Gastrocnemius medialis (tissue), 4 donors: ENCODE measurements at regions not wholly inside any gene's neighbourhood (a gene's known extent, or its start where the extent isn't known, plus 50 kb on each side); places are given as distances from the start of the nearest gene placed in this dataset.

Experiments used
- ATAC-seq, 2 donors: fragments of 150-250 bp; one replicate each; pipeline ENCODE4 v1.9.1; 2016
- DNase-seq, 2 donors: peaks; one replicate each; pipeline ENCODE4 v3.0.0-alpha.2; 2019
- H3K27ac ChIP-seq, 4 donors: fragments of 200-600 bp; sonication (generic); 1 replicate in 1 of 4; 2 replicates in 3 of 4; pipeline ENCODE4 v1.5.1; 2016 to 2018; ENCODE audit warnings: mild to moderate bottlenecking in 2 of 4, moderate library complexity in 1 of 4
- H3K27me3 ChIP-seq, 3 donors: fragments of 200-600 bp; sonication (generic) in 2 of 3; 1 replicate in 1 of 3; 2 replicates in 2 of 3; pipeline versions ENCODE4 v1.5.1 to v1.6.0; 2016 to 2019; ENCODE audit warnings: mild to moderate bottlenecking in 1 of 3, moderate library complexity in 1 of 3
- H3K36me3 ChIP-seq, 2 donors: fragments of 200-600 bp; sonication (generic) in 1 of 2; one replicate each; pipeline ENCODE4 v1.5.1; 2017 to 2018
- H3K4me1 ChIP-seq, 2 donors: fragments of 200-600 bp; sonication (generic) in 1 of 2; one replicate each; pipeline ENCODE4 v1.5.1; 2016 to 2017; ENCODE audit warnings: mild to moderate bottlenecking in 2 of 2
- H3K4me3 ChIP-seq, 4 donors: fragments of 200-600 bp; sonication (generic) in 3 of 4; 1 replicate in 1 of 4; 2 replicates in 3 of 4; pipeline ENCODE4 v1.5.1; 2016 to 2019; ENCODE audit warnings: mild to moderate bottlenecking in 2 of 4
- H3K9me3 ChIP-seq, 3 donors: fragments of 200-600 bp; sonication (generic) in 2 of 3; 1 replicate in 1 of 3; 2 replicates in 2 of 3; pipeline ENCODE4 v1.5.1; 2016 to 2019
- POLR2A ChIP-seq, 2 donors: fragments of 450-650 bp; IDR thresholded peaks; one replicate each; pipeline ENCODE4 v1.6.1; 2017; ENCODE audit warnings: antibody characterized with exemption in 2 of 2, mild to moderate bottlenecking in 2 of 2, moderate library complexity in 2 of 2
- in situ Hi-C, 4 donors: fragments of 200-750 bp; cut with MboI; loops; one replicate each; pipeline versions ENCODE4 v1.15.0 to v1.8.0; 2017; ENCODE audit warnings: low sequenced_read_pairs in 4 of 4
- intact Hi-C: fragments of 100-400 bp; cut with DNase I; formaldehyde crosslinking; loops from one replicate; pipeline ENCODE4 v1.15.1; 2023; ENCODE audit warnings: low total_unique reads
- TF ChIP-seq, protein P1 (sequence below), 5 experiments: fragments of 450-650 bp in 3 of 5; fragments of 200-600 bp in 2 of 5; sonication (generic) in 2 of 5; IDR thresholded peaks in 4 of 5; conservative IDR thresholded peaks in 1 of 5; 1 replicate in 4 of 5; 2 replicates in 1 of 5; pipeline ENCODE4 v1.5.1; 2016 to 2019; ENCODE audit warnings: antibody characterized with exemption in 5 of 5, mild to moderate bottlenecking in 3 of 5, moderate library complexity in 3 of 5

DNA sequence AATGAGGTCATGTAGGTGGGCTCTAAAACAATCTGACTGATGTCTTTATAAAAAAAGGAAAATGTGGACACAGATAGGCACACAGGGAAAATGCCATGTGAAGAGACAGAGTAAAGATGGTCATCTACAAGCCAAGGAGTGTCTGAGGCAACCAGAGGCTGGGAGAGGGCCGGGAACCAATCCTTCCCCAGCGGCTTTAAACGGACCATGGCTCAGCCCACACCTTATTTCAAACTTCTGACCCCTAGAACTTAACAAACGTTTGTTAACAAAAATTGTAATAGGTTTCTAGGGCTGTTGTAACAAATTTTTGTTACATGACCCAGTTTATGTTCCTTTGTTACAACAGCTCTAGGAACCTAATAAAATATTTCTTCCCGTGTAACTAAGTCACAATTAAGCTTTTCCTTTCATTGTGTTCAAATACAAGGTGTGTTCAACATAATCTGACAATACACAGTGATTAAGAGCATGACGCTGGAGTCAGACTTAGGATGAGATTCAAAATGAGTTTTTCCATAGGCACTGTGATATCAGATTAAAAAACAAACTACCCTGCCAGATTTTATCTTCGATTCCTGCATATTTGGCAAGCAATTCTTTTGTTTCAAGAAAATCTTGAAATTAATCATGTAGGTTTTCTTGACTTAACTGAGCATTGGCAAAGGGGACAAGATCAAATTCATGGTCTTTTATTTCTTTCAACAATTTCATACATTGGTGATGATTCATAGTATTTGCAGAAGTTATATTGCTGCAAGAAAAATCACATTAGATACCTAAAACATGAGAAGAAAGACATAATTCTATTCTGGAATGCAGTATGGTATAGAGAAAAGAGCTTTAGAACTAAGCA, 169.5 kb upstream of the RIPOR2 start:
- in situ Hi-C loops: no loop called here
- Histone ChIP-seq H3K9me3 (no peaks in the 10 kb centered on the region), H3K27ac (peak overlapping the region; percentile 32 to 54 (median 52)), H3K27me3 (no peaks in the 10 kb centered on the region), H3K36me3 (peaks cover 2 to 7% of the 10 kb centered on the region in 2 donors), H3K4me3 (no peak overlapping the region), H3K4me1 (no peaks in the 10 kb centered on the region)
- no peak for TF ChIP-seq POLR2A (IDR thresholded peaks at IDR 0.05)
- TF ChIP-seq, protein P1, sequence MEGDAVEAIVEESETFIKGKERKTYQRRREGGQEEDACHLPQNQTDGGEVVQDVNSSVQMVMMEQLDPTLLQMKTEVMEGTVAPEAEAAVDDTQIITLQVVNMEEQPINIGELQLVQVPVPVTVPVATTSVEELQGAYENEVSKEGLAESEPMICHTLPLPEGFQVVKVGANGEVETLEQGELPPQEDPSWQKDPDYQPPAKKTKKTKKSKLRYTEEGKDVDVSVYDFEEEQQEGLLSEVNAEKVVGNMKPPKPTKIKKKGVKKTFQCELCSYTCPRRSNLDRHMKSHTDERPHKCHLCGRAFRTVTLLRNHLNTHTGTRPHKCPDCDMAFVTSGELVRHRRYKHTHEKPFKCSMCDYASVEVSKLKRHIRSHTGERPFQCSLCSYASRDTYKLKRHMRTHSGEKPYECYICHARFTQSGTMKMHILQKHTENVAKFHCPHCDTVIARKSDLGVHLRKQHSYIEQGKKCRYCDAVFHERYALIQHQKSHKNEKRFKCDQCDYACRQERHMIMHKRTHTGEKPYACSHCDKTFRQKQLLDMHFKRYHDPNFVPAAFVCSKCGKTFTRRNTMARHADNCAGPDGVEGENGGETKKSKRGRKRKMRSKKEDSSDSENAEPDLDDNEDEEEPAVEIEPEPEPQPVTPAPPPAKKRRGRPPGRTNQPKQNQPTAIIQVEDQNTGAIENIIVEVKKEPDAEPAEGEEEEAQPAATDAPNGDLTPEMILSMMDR (IDR thresholded peaks at IDR 0.05 in 4 of 5, conservative IDR thresholded peaks at IDR 0.05 in 1 of 5): no peak
- DNase-seq: no peak
- peak in 1 of 2 donors; percentile 39 for ATAC-seq
- intact Hi-C loops: no loop called here

DNA sequence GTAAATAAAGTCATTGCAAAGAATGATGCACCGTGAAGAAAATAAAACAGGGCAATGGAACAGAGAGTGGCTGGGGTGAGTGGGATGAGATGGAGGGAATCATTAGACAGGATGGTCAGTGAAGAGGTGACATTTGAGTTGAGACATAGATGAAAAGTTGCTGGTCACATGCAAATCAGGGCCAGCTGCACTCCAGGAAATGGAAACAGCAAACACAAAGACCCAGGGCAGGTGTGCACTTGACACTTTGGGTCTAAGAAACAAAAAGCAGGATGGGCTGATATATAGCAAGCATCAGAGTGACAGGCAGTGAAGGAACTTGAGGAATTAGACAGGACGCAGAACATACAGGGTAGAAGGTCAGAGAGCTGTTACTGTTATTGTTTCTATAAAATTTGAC, 171.5 kb upstream of the RIPOR2 start:
- DNase-seq: no peak
- intact Hi-C loops (no loop called here), in situ Hi-C loops (no loop called here)
- no peak for ATAC-seq
- Histone ChIP-seq H3K4me1 (no peaks in the 10 kb centered on the region), H3K27ac (no peak overlapping the region), H3K4me3 (no peak overlapping the region), H3K36me3 (peaks cover 2 to 11% of the 10 kb centered on the region in 2 donors), H3K27me3 (no peaks in the 10 kb centered on the region), H3K9me3 (no peaks in the 10 kb centered on the region)
- no peak for TF ChIP-seq POLR2A (IDR thresholded peaks at IDR 0.05)
- TF ChIP-seq, protein P1 (IDR thresholded peaks at IDR 0.05 in 4 of 5, conservative IDR thresholded peaks at IDR 0.05 in 1 of 5): no peak

DNA sequence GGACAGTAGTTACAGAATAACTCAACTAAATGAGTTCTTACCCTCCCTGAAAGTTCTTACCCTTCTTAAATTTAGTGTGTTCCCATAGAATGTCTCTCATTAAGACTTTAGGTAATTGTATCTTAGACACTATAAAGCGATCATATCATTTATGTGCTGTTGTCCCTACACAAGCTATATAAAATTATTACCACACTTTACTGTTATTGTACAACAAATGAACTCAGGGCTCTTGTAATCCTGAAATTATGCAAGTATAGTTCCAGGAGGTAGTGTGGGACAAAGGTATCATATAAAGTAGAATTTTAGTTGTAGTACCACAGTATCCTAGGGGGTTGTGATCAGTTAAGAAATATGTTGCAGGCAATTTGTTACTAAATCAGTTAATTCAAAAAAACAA, 167.4 kb upstream of the CARMIL1 start:
- DNase-seq (no peak), ATAC-seq (no peak)
- intact Hi-C loops (no loop called here), in situ Hi-C loops (no loop called here)
- no peaks in the 10 kb centered on the region for H3K4me1 ChIP-seq
- H3K27ac ChIP-seq: no peak overlapping the region
- H3K4me3 ChIP-seq: no peak overlapping the region
- peaks cover 2 to 13% of the 10 kb centered on the region in 2 donors for H3K36me3 ChIP-seq
- TF ChIP-seq POLR2A (IDR thresholded peaks at IDR 0.05): no peak
- TF ChIP-seq, protein P1 (IDR thresholded peaks at IDR 0.05 in 4 of 5, conservative IDR thresholded peaks at IDR 0.05 in 1 of 5): no peak
- H3K27me3 ChIP-seq: no peaks in the 10 kb centered on the region
- H3K9me3 ChIP-seq: no peaks in the 10 kb centered on the region

DNA sequence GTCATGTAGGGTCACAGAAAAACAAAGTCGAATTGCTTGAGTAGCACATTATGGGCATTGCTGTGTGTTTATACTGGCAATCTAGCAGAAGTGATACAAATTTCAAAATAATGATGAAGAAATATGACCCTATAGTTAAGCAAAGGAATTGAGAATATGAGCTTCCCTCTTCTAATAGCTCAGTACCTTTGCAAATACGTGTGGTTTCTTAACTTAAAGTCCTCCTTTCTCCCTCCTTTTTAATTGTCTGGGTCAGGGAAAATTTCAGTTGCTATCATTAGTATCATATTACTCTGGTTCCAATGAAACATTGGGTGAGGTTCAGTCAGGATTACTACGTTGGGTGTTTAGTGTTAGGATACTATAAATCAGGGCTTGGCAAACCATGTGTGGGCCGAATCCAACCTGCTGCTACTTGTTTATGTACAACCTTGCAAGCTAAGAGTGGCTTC, 166.8 kb upstream of the CARMIL1 start:
- no peaks in the 10 kb centered on the region for H3K27me3 ChIP-seq
- no peak overlapping the region for H3K4me3 ChIP-seq
- no peak overlapping the region for H3K27ac ChIP-seq
- H3K36me3 ChIP-seq: peaks cover 2 to 13% of the 10 kb centered on the region in 2 donors
- in situ Hi-C loops: no loop called here
- DNase-seq (no peak), ATAC-seq (no peak)
- intact Hi-C loops: no loop called here
- H3K9me3 ChIP-seq: no peaks in the 10 kb centered on the region
- TF ChIP-seq, protein P1 (IDR thresholded peaks at IDR 0.05 in 4 of 5, conservative IDR thresholded peaks at IDR 0.05 in 1 of 5): no peak
- TF ChIP-seq POLR2A (IDR thresholded peaks at IDR 0.05): no peak
- no peaks in the 10 kb centered on the region for H3K4me1 ChIP-seq
